H1 (cell line): ENCODE measurements at regions not wholly inside any gene's neighbourhood (a gene's known extent, or its start where the extent isn't known, plus 50 kb on each side); places are given as distances from the start of the nearest gene placed in this dataset.

Experiments
- CTCF ChIA-PET: fragments of 300-600 bp; sonication (Branson Sonifier 250); formaldehyde crosslinking; loops from one replicate; lab custom pipeline; 2021; ENCODE audit not compliant: partially characterized antibody; lab: Charles Lee
- POLR2A ChIA-PET: fragments of 300-600 bp; sonication (Branson Sonifier 250); formaldehyde crosslinking; loops from one replicate; lab custom pipeline; 2021; ENCODE audit warnings: inconsistent platforms; ENCODE audit not compliant: partially characterized antibody; lab: Charles Lee
- DNase-seq, 2 experiments: peaks; one replicate each; pipeline versions ENCODE4 v3.0.0 to v3.0.0-alpha.2; 2010 to 2022; ENCODE audit warnings: low spot score in 2 of 2, low read depth in 1 of 2, mixed read lengths in 1 of 2
- FAIRE-seq: peaks from 2 replicates; lab custom pipeline; 2011; peaks lifted over from hg19 to GRCh38; lab: Jason Lieb, UNC
- H2AFZ ChIP-seq: 2 replicates; pipeline ENCODE4 v1.8.1; 2012; ENCODE audit warnings: low read length, inconsistent platforms
- H2AK5ac ChIP-seq: 2 replicates; pipeline ENCODE4 v1.6.1; 2013; ENCODE audit warnings: low read depth, low read length
- H2BK120ac ChIP-seq: replicated peaks from 2 replicates; pipeline ENCODE3; 2013; ENCODE audit warnings: low read depth, low read length, inconsistent platforms
- H2BK12ac ChIP-seq: 2 replicates; pipeline ENCODE4 v1.6.1; 2013; ENCODE audit warnings: low read depth, low read length
- H2BK15ac ChIP-seq: 2 replicates; pipeline ENCODE4 v1.6.1; 2013; ENCODE audit warnings: low read length
- H2BK20ac ChIP-seq: 2 replicates; pipeline ENCODE4 v1.6.1; 2013; ENCODE audit warnings: low read length
- H2BK5ac ChIP-seq: 2 replicates; pipeline ENCODE4 v1.6.1; 2013; ENCODE audit warnings: low read depth, low read length
- H3K14ac ChIP-seq: 2 replicates; pipeline ENCODE4 v1.6.1; 2013; ENCODE audit warnings: inconsistent platforms; ENCODE audit not compliant: insufficient read length
- H3K18ac ChIP-seq: 2 replicates; pipeline ENCODE4 v1.6.1; 2013; ENCODE audit warnings: low read length; ENCODE audit errors: extremely low read depth
- H3K23ac ChIP-seq: 2 replicates; pipeline ENCODE4 v1.6.1; 2013; ENCODE audit warnings: inconsistent platforms; ENCODE audit not compliant: insufficient read length
- H3K23me2 ChIP-seq: 2 replicates; pipeline ENCODE4 v1.6.1; 2013; ENCODE audit warnings: low read depth, low read length
- H3K27ac ChIP-seq: 2 replicates; pipeline ENCODE4 v1.6.1; 2011; ENCODE audit warnings: low read depth, low read length, inconsistent platforms
- H3K27me3 ChIP-seq, 4 experiments: replicated peaks in 1 of 4; 1 replicate in 1 of 4; 2 replicates in 3 of 4; pipeline versions ENCODE4 v1.6.1 to v1.8.1; 2011 to 2013; ENCODE audit warnings: low read length in 3 of 4, mild to moderate bottlenecking in 3 of 4, inconsistent platforms in 2 of 4, mixed read lengths in 2 of 4, moderate library complexity in 1 of 4; ENCODE audit not compliant: control insufficient read depth in 3 of 4, insufficient read depth in 3 of 4; ENCODE audit errors: extremely low read depth in 1 of 4
- H3K36me3 ChIP-seq, 4 experiments: 2 replicates each; pipeline versions ENCODE4 v1.6.1 to v1.8.1; 2011 to 2013; ENCODE audit warnings: mild to moderate bottlenecking in 4 of 4, low read length in 3 of 4, moderate library complexity in 2 of 4, control low read depth in 1 of 4, inconsistent platforms in 1 of 4; ENCODE audit not compliant: insufficient read depth in 4 of 4, control insufficient read depth in 2 of 4
- H3K4ac ChIP-seq: replicated peaks from 2 replicates; pipeline ENCODE3; 2013; ENCODE audit warnings: low read length, low read depth, mixed read lengths, inconsistent platforms; ENCODE audit not compliant: insufficient read length
- H3K4me1 ChIP-seq, 4 experiments: replicated peaks in 1 of 4; 1 replicate in 1 of 4; 2 replicates in 3 of 4; pipeline versions ENCODE4 v1.6.1 to v1.8.1; 2011 to 2013; ENCODE audit warnings: low read length in 3 of 4, inconsistent platforms in 2 of 4, mixed read lengths in 1 of 4; ENCODE audit not compliant: insufficient read depth in 4 of 4, control insufficient read depth in 3 of 4
- H3K4me2 ChIP-seq, 2 experiments: 2 replicates each; pipeline versions ENCODE4 v1.6.1 to v1.8.1; 2011 to 2013; ENCODE audit warnings: low read depth in 2 of 2, low read length in 2 of 2, control low read depth in 1 of 2, inconsistent platforms in 1 of 2, mild to moderate bottlenecking in 1 of 2; ENCODE audit not compliant: insufficient read depth in 1 of 2
- H3K4me3 ChIP-seq, 4 experiments: fragments of 200-600, 300-600 bp in 1 of 4; sonication (generic), shearing (Covaris generic), sonication (Bioruptor Twin) in 1 of 4; 2 replicates each; pipeline versions ENCODE4 v1.5.1 to v1.8.1; 2011 to 2016; ENCODE audit warnings: low read length in 4 of 4, low read depth in 3 of 4, control low read depth in 2 of 4, inconsistent platforms in 2 of 4, mild to moderate bottlenecking in 2 of 4, mixed read lengths in 1 of 4, moderate library complexity in 1 of 4; ENCODE audit not compliant: insufficient read depth in 2 of 4; ENCODE audit errors: extremely low read depth in 1 of 4
- H3K56ac ChIP-seq: replicated peaks from 2 replicates; pipeline ENCODE3; 2013; ENCODE audit warnings: low read depth, mild to moderate bottlenecking, mixed read lengths, low read length, inconsistent platforms; ENCODE audit not compliant: insufficient read length
- H3K79me1 ChIP-seq: 2 replicates; pipeline ENCODE4 v1.6.1; 2013; ENCODE audit warnings: low read depth, low read length, control low read depth
- H3K79me2 ChIP-seq, 2 experiments: 2 replicates each; pipeline versions ENCODE4 v1.6.1 to v1.8.1; 2012 to 2013; ENCODE audit warnings: low read length in 2 of 2, mild to moderate bottlenecking in 2 of 2, inconsistent platforms in 1 of 2; ENCODE audit not compliant: insufficient read depth in 2 of 2, control insufficient read depth in 1 of 2
- H3K9ac ChIP-seq, 4 experiments: replicated peaks in 1 of 4; 1 replicate in 1 of 4; 2 replicates in 3 of 4; pipeline versions ENCODE4 v1.6.1 to v1.8.1; 2011 to 2013; ENCODE audit warnings: low read depth in 3 of 4, low read length in 3 of 4, control low read depth in 2 of 4, mild to moderate bottlenecking in 2 of 4, moderate library complexity in 2 of 4, inconsistent platforms in 1 of 4; ENCODE audit errors: extremely low read depth in 1 of 4
- H3K9me3 ChIP-seq, 2 experiments: 2 replicates each; pipeline versions ENCODE4 v1.6.1 to v1.8.1; 2012 to 2013; ENCODE audit warnings: mild to moderate bottlenecking in 2 of 2, moderate library complexity in 2 of 2, control low read depth in 1 of 2, inconsistent platforms in 1 of 2, low read depth in 1 of 2, low read length in 1 of 2, mixed read lengths in 1 of 2; ENCODE audit not compliant: insufficient read depth in 2 of 2
- H4K20me1 ChIP-seq, 2 experiments: replicated peaks in 1 of 2; 2 replicates each; pipeline versions ENCODE3 to v1.8.1; 2011 to 2013; ENCODE audit warnings: inconsistent platforms in 2 of 2, low read length in 2 of 2, mild to moderate bottlenecking in 1 of 2; ENCODE audit not compliant: insufficient read depth in 2 of 2, control insufficient read depth in 1 of 2
- H4K5ac ChIP-seq: 2 replicates; pipeline ENCODE4 v1.6.1; 2013; ENCODE audit warnings: low read length, low read depth, mixed read lengths, inconsistent platforms; ENCODE audit not compliant: insufficient read length
- H4K8ac ChIP-seq: 2 replicates; pipeline ENCODE4 v1.8.0; 2013; ENCODE audit warnings: mild to moderate bottlenecking, moderate library complexity, low read length, inconsistent platforms; ENCODE audit not compliant: insufficient read depth; ENCODE audit errors: extremely low read depth
- H4K91ac ChIP-seq: replicated peaks from 2 replicates; pipeline ENCODE3; 2013; ENCODE audit warnings: low read length, mixed read lengths, inconsistent platforms; ENCODE audit not compliant: insufficient read length
- CTCF ChIP-seq, 3 experiments: IDR thresholded peaks; 1 replicate in 2 of 3; 2 replicates in 1 of 3; pipeline versions ENCODE4 v1.5.1 to v1.6.1; 2011; ENCODE audit warnings: low read length in 3 of 3, mild to moderate bottlenecking in 3 of 3, inconsistent platforms in 2 of 3, low read depth in 1 of 3, moderate library complexity in 1 of 3; ENCODE audit not compliant: insufficient read depth in 1 of 3; ENCODE audit errors: control extremely low read depth in 1 of 3
- GTF2F1 ChIP-seq: IDR thresholded peaks from 2 replicates; pipeline ENCODE4 v1.6.1; 2012; ENCODE audit warnings: low read depth, low read length, improper control_type of control experiment, borderline replicate concordance
- RAD21 ChIP-seq, 2 experiments: IDR thresholded peaks in 1 of 2; conservative IDR thresholded peaks in 1 of 2; 2 replicates each; pipeline ENCODE4 v1.6.1; 2011; ENCODE audit warnings: low read depth in 2 of 2, low read length in 2 of 2, improper control_type of control experiment in 1 of 2, inconsistent platforms in 1 of 2, mild to moderate bottlenecking in 1 of 2, moderate library complexity in 1 of 2
- WGBS, 2 experiments: shearing (Covaris generic) in 1 of 2; methylation state at CpG; one replicate each; pipeline versions ENCODE4 v1.1.6 to v1.1.7; 2013 to 2015; ENCODE audit warnings: low lambda C conversion rate in 2 of 2, mixed read lengths in 2 of 2, inconsistent platforms in 1 of 2, low coverage in 1 of 2, missing lambda C conversion rate in 1 of 2; ENCODE audit not compliant: insufficient replicate concordance in 2 of 2, insufficient coverage in 1 of 2, insufficient read length in 1 of 2; ENCODE audit errors: extremely low coverage in 1 of 2, missing lambda C conversion rate in 1 of 2; 5-methylcytosine and 5-hydroxymethylcytosine counted together

- 56% methylated on average over 4 of the region's 4 CpGs; no CpG with 5 or more reads in 1 of the 2 experiments for WGBS, 2 experiments
- H3K4me1 ChIP-seq: peaks cover 0 to 2% (median 0%) of the 10 kb centered on the region in 4 experiments; a peak in 1 of 7 replicates
- H3K27me3 ChIP-seq: no peaks in the 10 kb centered on the region
- H3K4ac ChIP-seq: no peak overlapping the region
- ChIA-PET CTCF (interaction anchor here (0.6 to 3.7 kb wide), 17 partner anchors 11 to 505 kb away, joined by 3 to 44 read pairs (median 3); no protein-coding TSS in a partner anchor), POLR2A (no interaction called here)
- H2BK12ac ChIP-seq: no peak overlapping the region
- H3K23me2 ChIP-seq: no peaks in the 10 kb centered on the region
- H3K9me3 ChIP-seq: no peaks in the 10 kb centered on the region
- TF ChIP-seq RAD21 (IDR thresholded peaks at IDR 0.05 in 1 of 2, conservative IDR thresholded peaks at IDR 0.05 in 1 of 2; ENCODE audit: low read depth in 2 of 2, low read length in 2 of 2): peak in 1 of 2 experiments; percentile 69
- no peak for TF ChIP-seq GTF2F1
- TF ChIP-seq CTCF (IDR thresholded peaks at IDR 0.05; ENCODE audit: control extremely low read depth in 1 of 3, insufficient read depth in 1 of 3, low read depth in 1 of 3, low read length in 3 of 3): peak in 2 of 3 experiments; percentile 8 to 30; a peak in 2 of 4 replicates
- no peak overlapping the region for H4K91ac ChIP-seq
- H2BK20ac ChIP-seq: no peak overlapping the region
- FAIRE-seq: peak; percentile 7
- H2BK15ac ChIP-seq: no peak overlapping the region
- no peak overlapping the region for H4K5ac ChIP-seq
- no peaks in the 10 kb centered on the region for H3K79me1 ChIP-seq
- H2BK120ac ChIP-seq: no peak overlapping the region
- no peak overlapping the region for H2AK5ac ChIP-seq
- no peak overlapping the region for H3K18ac ChIP-seq
- H2BK5ac ChIP-seq: no peak overlapping the region
- no peak for DNase-seq
- no peaks in the 10 kb centered on the region for H4K20me1 ChIP-seq
- no peaks in the 10 kb centered on the region for H3K79me2 ChIP-seq
- H3K4me3 ChIP-seq: no peak overlapping the region
- H3K4me2 ChIP-seq: no peak overlapping the region
- H3K36me3 ChIP-seq: no peaks in the 10 kb centered on the region
- 0 out of 2 replicates have a peak overlapping the region, but pooled peaks have one; percentile 49 for H2AFZ ChIP-seq
- H3K14ac ChIP-seq: no peak overlapping the region
- H4K8ac ChIP-seq: no peak overlapping the region
- no peak overlapping the region for H3K9ac ChIP-seq
- H3K23ac ChIP-seq: no peak overlapping the region
- no peak overlapping the region for H3K27ac ChIP-seq
- H3K56ac ChIP-seq: no peak overlapping the region
Measured at GRCh38 chr5:86968301-86968753, 299.4 kb upstream of the RASA1 start.
